ENCODE measurements at regions not wholly inside any gene's neighbourhood (a gene's known extent, or its start where the extent isn't known, plus 50 kb on each side); places are given as distances from the start of the nearest gene placed in this dataset.

GRCh38 chr10:59090817-59091622 is 85.4 kb upstream of the PHYHIPL start:
- CTCF ChIA-PET, result no interaction called here
- H3K9me3 Mint-ChIP-seq, result peaks cover 0 to 14% (median 3%) of the 10 kb centered on the region in 11 donors
- no peaks in the 10 kb centered on the region for H3K36me3 ChIP-seq (ENCODE audit: control insufficient read depth in 2 of 3, insufficient read depth in 3 of 3, low read length in 3 of 3)
- ATAC-seq, result no peak
- H3K36me3 Mint-ChIP-seq, result no peaks in the 10 kb centered on the region
- no peak overlapping the region for H3K27ac Mint-ChIP-seq
- H3K4me3 ChIP-seq (ENCODE audit: low read length), result no peak overlapping the region
- peaks cover 0 to 4% (median 0%) of the 10 kb centered on the region in 5 donors for H3K27me3 Mint-ChIP-seq
- DNase-seq, result no peak
- POLR2A ChIA-PET, result no interaction called here
- H3K9me3 ChIP-seq (ENCODE audit: control insufficient read depth in 2 of 3, low read length in 3 of 3), result no peaks in the 10 kb centered on the region
- intact Hi-C loops (cut with micrococcal nuclease), result no loop called here
- H3K4me3 Mint-ChIP-seq, result no peak overlapping the region
- H3K4me1 Mint-ChIP-seq, result no peaks in the 10 kb centered on the region
- H3K27me3 ChIP-seq (ENCODE audit: control insufficient read depth in 2 of 2, insufficient read depth in 2 of 2, low read length in 2 of 2), result no peaks in the 10 kb centered on the region
- no peak overlapping the region for H3K27ac ChIP-seq (ENCODE audit: low read depth, low read length)
- no peaks in the 10 kb centered on the region for H3K4me1 ChIP-seq (ENCODE audit: control insufficient read depth in 2 of 2, insufficient read depth in 2 of 2, low read length in 2 of 2)

- POLR2A ChIA-PET, result no interaction called here
- Mint-ChIP-seq H3K4me1 (no peaks in the 10 kb centered on the region), H3K9me3 (peaks cover 0 to 11% (median 3%) of the 10 kb centered on the region in 11 donors), H3K27me3 (peaks cover 0 to 4% (median 0%) of the 10 kb centered on the region in 5 donors), H3K36me3 (no peaks in the 10 kb centered on the region), H3K4me3 (no peak overlapping the region), H3K27ac (no peak overlapping the region)
- H3K4me3 ChIP-seq (ENCODE audit: low read length), result no peak overlapping the region
- H3K9me3 ChIP-seq (ENCODE audit: control insufficient read depth in 2 of 3, low read length in 3 of 3), result no peaks in the 10 kb centered on the region
- intact Hi-C loops (cut with micrococcal nuclease), result no loop called here
- H3K27me3 ChIP-seq (ENCODE audit: control insufficient read depth in 2 of 2, insufficient read depth in 2 of 2, low read length in 2 of 2), result no peaks in the 10 kb centered on the region
- DNase-seq (no peak), ATAC-seq (no peak)
- CTCF ChIA-PET, result no interaction called here
- H3K36me3 ChIP-seq (ENCODE audit: control insufficient read depth in 2 of 3, insufficient read depth in 3 of 3, low read length in 3 of 3), result no peaks in the 10 kb centered on the region
- no peaks in the 10 kb centered on the region for H3K4me1 ChIP-seq (ENCODE audit: control insufficient read depth in 2 of 2, insufficient read depth in 2 of 2, low read length in 2 of 2)
- H3K27ac ChIP-seq (ENCODE audit: low read depth, low read length), result no peak overlapping the region
Measured at GRCh38 chr10:59093461-59093860, 83.0 kb upstream of the PHYHIPL start.

GRCh38 chr10:59096631-59097030 is 79.8 kb upstream of the PHYHIPL start:
- Mint-ChIP-seq H3K27ac (no peak overlapping the region), H3K4me3 (no peak overlapping the region), H3K36me3 (no peaks in the 10 kb centered on the region), H3K9me3 (peaks cover 0 to 10% (median 0%) of the 10 kb centered on the region in 11 donors), H3K27me3 (no peaks in the 10 kb centered on the region), H3K4me1 (no peaks in the 10 kb centered on the region)
- H3K27ac ChIP-seq (ENCODE audit: low read depth, low read length), result no peak overlapping the region
- H3K36me3 ChIP-seq (ENCODE audit: control insufficient read depth in 2 of 3, insufficient read depth in 3 of 3, low read length in 3 of 3), result no peaks in the 10 kb centered on the region
- intact Hi-C loops (cut with micrococcal nuclease), result no loop called here
- no peaks in the 10 kb centered on the region for H3K4me1 ChIP-seq (ENCODE audit: control insufficient read depth in 2 of 2, insufficient read depth in 2 of 2, low read length in 2 of 2)
- H3K27me3 ChIP-seq (ENCODE audit: control insufficient read depth in 2 of 2, insufficient read depth in 2 of 2, low read length in 2 of 2), result no peaks in the 10 kb centered on the region
- CTCF ChIA-PET, result no interaction called here
- ATAC-seq, result no peak
- no peaks in the 10 kb centered on the region for H3K9me3 ChIP-seq (ENCODE audit: control insufficient read depth in 2 of 3, low read length in 3 of 3)
- POLR2A ChIA-PET, result no interaction called here
- DNase-seq, result no peak
- H3K4me3 ChIP-seq (ENCODE audit: low read length), result no peak overlapping the region

GRCh38 chr10:59098387-59098786 is 78.1 kb upstream of the PHYHIPL start:
- peaks cover 0 to 10% (median 0%) of the 10 kb centered on the region in 11 donors for H3K9me3 Mint-ChIP-seq
- H3K4me3 Mint-ChIP-seq, result no peak overlapping the region
- Histone ChIP-seq H3K4me3 (ENCODE audit: low read length) (no peak overlapping the region), H3K27ac (ENCODE audit: low read depth, low read length) (no peak overlapping the region), H3K36me3 (ENCODE audit: control insufficient read depth in 2 of 3, insufficient read depth in 3 of 3, low read length in 3 of 3) (no peaks in the 10 kb centered on the region), H3K27me3 (ENCODE audit: control insufficient read depth in 2 of 2, insufficient read depth in 2 of 2, low read length in 2 of 2) (no peaks in the 10 kb centered on the region), H3K4me1 (ENCODE audit: control insufficient read depth in 2 of 2, insufficient read depth in 2 of 2, low read length in 2 of 2) (no peaks in the 10 kb centered on the region), H3K9me3 (ENCODE audit: control insufficient read depth in 2 of 3, low read length in 3 of 3) (no peaks in the 10 kb centered on the region)
- no peaks in the 10 kb centered on the region for H3K4me1 Mint-ChIP-seq
- H3K36me3 Mint-ChIP-seq, result no peaks in the 10 kb centered on the region
- POLR2A ChIA-PET, result no interaction called here
- DNase-seq, result no peak
- intact Hi-C loops (cut with micrococcal nuclease), result no loop called here
- CTCF ChIA-PET, result no interaction called here
- no peak overlapping the region for H3K27ac Mint-ChIP-seq
- H3K27me3 Mint-ChIP-seq, result no peaks in the 10 kb centered on the region
- ATAC-seq, result no peak

- Histone ChIP-seq H3K4me1 (ENCODE audit: control insufficient read depth in 2 of 2, insufficient read depth in 2 of 2, low read length in 2 of 2) (no peaks in the 10 kb centered on the region), H3K36me3 (ENCODE audit: control insufficient read depth in 2 of 3, insufficient read depth in 3 of 3, low read length in 3 of 3) (no peaks in the 10 kb centered on the region), H3K27me3 (ENCODE audit: control insufficient read depth in 2 of 2, insufficient read depth in 2 of 2, low read length in 2 of 2) (no peaks in the 10 kb centered on the region), H3K9me3 (ENCODE audit: control insufficient read depth in 2 of 3, low read length in 3 of 3) (no peaks in the 10 kb centered on the region), H3K4me3 (ENCODE audit: low read length) (no peak overlapping the region), H3K27ac (ENCODE audit: low read depth, low read length) (no peak overlapping the region)
- no peaks in the 10 kb centered on the region for H3K4me1 Mint-ChIP-seq
- no peak for ATAC-seq
- no peaks in the 10 kb centered on the region for H3K27me3 Mint-ChIP-seq
- peaks cover 0 to 10% (median 0%) of the 10 kb centered on the region in 11 donors for H3K9me3 Mint-ChIP-seq
- no peak for DNase-seq
- intact Hi-C loops (cut with micrococcal nuclease), result no loop called here
- no peak overlapping the region for H3K4me3 Mint-ChIP-seq
- ChIA-PET POLR2A (no interaction called here), CTCF (no interaction called here)
- H3K27ac Mint-ChIP-seq, result no peak overlapping the region
- no peaks in the 10 kb centered on the region for H3K36me3 Mint-ChIP-seq
Measured at GRCh38 chr10:59098831-59099452, 77.5 kb upstream of the PHYHIPL start.

GRCh38 chr10:59099481-59099880 is 77.0 kb upstream of the PHYHIPL start:
- H3K27ac ChIP-seq (ENCODE audit: low read depth, low read length), result no peak overlapping the region
- CTCF ChIA-PET, result no interaction called here
- no peaks in the 10 kb centered on the region for H3K27me3 ChIP-seq (ENCODE audit: control insufficient read depth in 2 of 2, insufficient read depth in 2 of 2, low read length in 2 of 2)
- intact Hi-C loops (cut with micrococcal nuclease), result no loop called here
- H3K36me3 Mint-ChIP-seq, result no peaks in the 10 kb centered on the region
- H3K4me1 Mint-ChIP-seq, result no peaks in the 10 kb centered on the region
- H3K4me3 Mint-ChIP-seq, result no peak overlapping the region
- H3K27me3 Mint-ChIP-seq, result no peaks in the 10 kb centered on the region
- POLR2A ChIA-PET, result no interaction called here
- no peak for ATAC-seq
- H3K27ac Mint-ChIP-seq, result no peak overlapping the region
- no peak for DNase-seq
- no peaks in the 10 kb centered on the region for H3K4me1 ChIP-seq (ENCODE audit: control insufficient read depth in 2 of 2, insufficient read depth in 2 of 2, low read length in 2 of 2)
- H3K9me3 ChIP-seq (ENCODE audit: control insufficient read depth in 2 of 3, low read length in 3 of 3), result no peaks in the 10 kb centered on the region
- H3K9me3 Mint-ChIP-seq, result peaks cover 0 to 10% (median 0%) of the 10 kb centered on the region in 11 donors
- H3K4me3 ChIP-seq (ENCODE audit: low read length), result no peak overlapping the region
- no peaks in the 10 kb centered on the region for H3K36me3 ChIP-seq (ENCODE audit: control insufficient read depth in 2 of 3, insufficient read depth in 3 of 3, low read length in 3 of 3)

GRCh38 chr10:59102394-59102793 is 74.0 kb upstream of the PHYHIPL start:
- ChIA-PET CTCF (no interaction called here), POLR2A (no interaction called here)
- Histone ChIP-seq H3K27me3 (ENCODE audit: control insufficient read depth in 2 of 2, insufficient read depth in 2 of 2, low read length in 2 of 2) (no peaks in the 10 kb centered on the region), H3K4me1 (ENCODE audit: control insufficient read depth in 2 of 2, insufficient read depth in 2 of 2, low read length in 2 of 2) (no peaks in the 10 kb centered on the region), H3K9me3 (ENCODE audit: control insufficient read depth in 2 of 3, low read length in 3 of 3) (no peaks in the 10 kb centered on the region), H3K36me3 (ENCODE audit: control insufficient read depth in 2 of 3, insufficient read depth in 3 of 3, low read length in 3 of 3) (no peaks in the 10 kb centered on the region), H3K27ac (ENCODE audit: low read depth, low read length) (no peak overlapping the region), H3K4me3 (ENCODE audit: low read length) (no peak overlapping the region)
- peaks cover 0 to 4% (median 0%) of the 10 kb centered on the region in 11 donors for H3K9me3 Mint-ChIP-seq
- no peak overlapping the region for H3K4me3 Mint-ChIP-seq
- ATAC-seq, result no peak
- intact Hi-C loops (cut with micrococcal nuclease), result no loop called here
- no peak overlapping the region for H3K27ac Mint-ChIP-seq
- no peaks in the 10 kb centered on the region for H3K4me1 Mint-ChIP-seq
- no peaks in the 10 kb centered on the region for H3K27me3 Mint-ChIP-seq
- H3K36me3 Mint-ChIP-seq, result no peaks in the 10 kb centered on the region
- no peak for DNase-seq

All from naive thymus-derived CD4-positive, alpha-beta T cell (primary cell).